OCI-LY1 (cell line): ENCODE measurements at regions not wholly inside any gene's neighbourhood (a gene's known extent, or its start where the extent isn't known, plus 50 kb on each side); places are given as distances from the start of the nearest gene placed in this dataset.
A peak's percentile ranks its signal among the peaks of the same experiment; 100 is the strongest.
"Not testable (repeated sequence)": the region's sequence is repeated elsewhere in the genome, so short reads cannot be mapped to it uniquely, and the experiment has no call there.

Experiments used
- H2AFZ ChIP-seq: fragments of 200-600 bp; sonication (generic), shearing (Covaris generic); 2 replicates; pipeline ENCODE4 v1.6.0; 2014; ENCODE audit warnings: antibody characterized with exemption, mild to moderate bottlenecking, low read length
- H3F3A ChIP-seq: fragments of 200-600 bp; sonication (generic), shearing (Covaris generic); 2 replicates; pipeline ENCODE4 v1.6.0; 2014; ENCODE audit warnings: mild to moderate bottlenecking, antibody characterized with exemption, low read length, moderate library complexity; ENCODE audit not compliant: insufficient read depth
- H3K27ac ChIP-seq: fragments of 200-600 bp; sonication (generic); 2 replicates; pipeline ENCODE4 v1.5.1; 2014; ENCODE audit warnings: low read length, mixed run types, mild to moderate bottlenecking, low read depth; ENCODE audit not compliant: poor library complexity, severe bottlenecking
- H3K27me3 ChIP-seq: fragments of 200-600 bp; sonication (generic); 2 replicates; pipeline ENCODE4 v1.6.0; 2014; ENCODE audit warnings: antibody characterized with exemption, mild to moderate bottlenecking, low read length, moderate library complexity; ENCODE audit not compliant: insufficient read depth
- H3K36me3 ChIP-seq: fragments of 200-600 bp; sonication (generic); 2 replicates; pipeline ENCODE4 v1.6.1; 2014; ENCODE audit warnings: mild to moderate bottlenecking, antibody characterized with exemption, low read length, moderate library complexity, mixed read lengths; ENCODE audit not compliant: insufficient read depth
- H3K4me1 ChIP-seq: fragments of 200-600 bp; sonication (generic); 2 replicates; pipeline ENCODE4 v1.5.1; 2014; ENCODE audit warnings: mild to moderate bottlenecking, low read length, moderate library complexity; ENCODE audit not compliant: insufficient read depth, severe bottlenecking
- H3K4me2 ChIP-seq: fragments of 200-600 bp; sonication (generic), shearing (Covaris generic); 2 replicates; pipeline ENCODE4 v1.6.1; 2014; ENCODE audit warnings: low read length
- H3K4me3 ChIP-seq: fragments of 200-600 bp; sonication (generic); 2 replicates; pipeline ENCODE4 v1.5.1; 2014; ENCODE audit warnings: low read length, low read depth, mild to moderate bottlenecking, mixed read lengths; ENCODE audit not compliant: poor library complexity, severe bottlenecking
- H3K79me2 ChIP-seq: fragments of 200-600 bp; shearing (Covaris generic); 2 replicates; pipeline ENCODE4 v1.6.1; 2016; ENCODE audit warnings: mixed run types, low read length, mixed read lengths; ENCODE audit not compliant: insufficient read depth
- H3K9ac ChIP-seq: fragments of 200-600 bp; sonication (generic), shearing (Covaris generic); 2 replicates; pipeline ENCODE4 v1.6.1; 2014; ENCODE audit warnings: mild to moderate bottlenecking, low read length, mixed read lengths
- H3K9me2 ChIP-seq: fragments of 200-600 bp; sonication (generic), shearing (Covaris generic); 2 replicates; pipeline ENCODE4 v1.6.1; 2014; ENCODE audit warnings: low read depth, mild to moderate bottlenecking, low read length, mixed read lengths
- H3K9me3 ChIP-seq: fragments of 200-600 bp; shearing (Covaris generic); 2 replicates; pipeline ENCODE4 v1.6.1; 2014; ENCODE audit warnings: low read length, mixed read lengths
- H4K20me1 ChIP-seq: fragments of 200-600 bp; sonication (generic), shearing (Covaris generic); 2 replicates; pipeline ENCODE4 v1.6.0; 2016; ENCODE audit warnings: mild to moderate bottlenecking, low read length; ENCODE audit not compliant: insufficient read depth
- EZH2 ChIP-seq: fragments of 200-600 bp; sonication (generic), shearing (Covaris generic); IDR thresholded peaks from 2 replicates; pipeline ENCODE4 v1.8.0; 2017; ENCODE audit warnings: borderline replicate concordance, mixed run types, mild to moderate bottlenecking, antibody characterized with exemption, low read length, moderate library complexity, mixed read lengths
- TF ChIP-seq, protein P1 (sequence below): fragments of 200-600 bp; sonication (generic), shearing (Covaris generic); IDR thresholded peaks from 2 replicates; pipeline ENCODE4 v1.5.1; 2017; ENCODE audit warnings: mild to moderate bottlenecking, antibody characterized with exemption, low read length, moderate library complexity, mixed read lengths

DNA sequence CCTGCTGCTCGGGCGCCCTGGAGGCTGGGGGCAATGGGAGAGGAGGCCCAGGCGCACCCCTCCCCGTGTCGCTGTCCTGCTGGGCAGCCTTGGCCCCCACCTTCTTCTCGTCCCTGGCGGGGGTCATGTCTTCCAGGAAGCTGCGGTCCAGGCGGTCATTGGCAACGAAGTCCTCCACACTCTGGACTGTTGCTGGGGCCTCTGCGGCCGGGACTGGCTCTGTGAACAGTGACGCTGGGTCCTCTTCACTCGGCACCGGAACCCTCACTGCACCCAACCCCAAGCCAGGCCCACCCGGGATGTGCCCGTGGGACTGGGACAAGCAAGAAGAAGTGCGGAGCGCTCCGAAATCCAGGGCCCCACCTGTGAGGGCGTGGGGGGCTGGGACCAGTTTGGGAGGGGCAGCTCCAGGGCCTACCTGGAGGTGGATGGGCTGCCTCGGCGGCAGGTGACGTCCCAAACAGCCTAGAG is 308.0 kb downstream of the CCDC74A start:
- H3K4me3 ChIP-seq, result no peak overlapping the region
- no peaks in the 10 kb centered on the region for H3K36me3 ChIP-seq
- H3F3A ChIP-seq, result no peaks in the 10 kb centered on the region
- H2AFZ ChIP-seq, result no peak overlapping the region
- no peaks in the 10 kb centered on the region for H3K9me2 ChIP-seq
- no peaks in the 10 kb centered on the region for H3K27me3 ChIP-seq
- no peaks in the 10 kb centered on the region for H3K79me2 ChIP-seq
- no peak for TF ChIP-seq EZH2
- TF ChIP-seq, protein P1, sequence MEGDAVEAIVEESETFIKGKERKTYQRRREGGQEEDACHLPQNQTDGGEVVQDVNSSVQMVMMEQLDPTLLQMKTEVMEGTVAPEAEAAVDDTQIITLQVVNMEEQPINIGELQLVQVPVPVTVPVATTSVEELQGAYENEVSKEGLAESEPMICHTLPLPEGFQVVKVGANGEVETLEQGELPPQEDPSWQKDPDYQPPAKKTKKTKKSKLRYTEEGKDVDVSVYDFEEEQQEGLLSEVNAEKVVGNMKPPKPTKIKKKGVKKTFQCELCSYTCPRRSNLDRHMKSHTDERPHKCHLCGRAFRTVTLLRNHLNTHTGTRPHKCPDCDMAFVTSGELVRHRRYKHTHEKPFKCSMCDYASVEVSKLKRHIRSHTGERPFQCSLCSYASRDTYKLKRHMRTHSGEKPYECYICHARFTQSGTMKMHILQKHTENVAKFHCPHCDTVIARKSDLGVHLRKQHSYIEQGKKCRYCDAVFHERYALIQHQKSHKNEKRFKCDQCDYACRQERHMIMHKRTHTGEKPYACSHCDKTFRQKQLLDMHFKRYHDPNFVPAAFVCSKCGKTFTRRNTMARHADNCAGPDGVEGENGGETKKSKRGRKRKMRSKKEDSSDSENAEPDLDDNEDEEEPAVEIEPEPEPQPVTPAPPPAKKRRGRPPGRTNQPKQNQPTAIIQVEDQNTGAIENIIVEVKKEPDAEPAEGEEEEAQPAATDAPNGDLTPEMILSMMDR, result no peak
- H3K9ac ChIP-seq, result no peak overlapping the region
- no peaks in the 10 kb centered on the region for H3K9me3 ChIP-seq
- no peaks in the 10 kb centered on the region for H4K20me1 ChIP-seq
- peaks cover 15% of the 10 kb centered on the region for H3K4me1 ChIP-seq
- H3K27ac ChIP-seq, result no peak overlapping the region
- no peak overlapping the region for H3K4me2 ChIP-seq

DNA sequence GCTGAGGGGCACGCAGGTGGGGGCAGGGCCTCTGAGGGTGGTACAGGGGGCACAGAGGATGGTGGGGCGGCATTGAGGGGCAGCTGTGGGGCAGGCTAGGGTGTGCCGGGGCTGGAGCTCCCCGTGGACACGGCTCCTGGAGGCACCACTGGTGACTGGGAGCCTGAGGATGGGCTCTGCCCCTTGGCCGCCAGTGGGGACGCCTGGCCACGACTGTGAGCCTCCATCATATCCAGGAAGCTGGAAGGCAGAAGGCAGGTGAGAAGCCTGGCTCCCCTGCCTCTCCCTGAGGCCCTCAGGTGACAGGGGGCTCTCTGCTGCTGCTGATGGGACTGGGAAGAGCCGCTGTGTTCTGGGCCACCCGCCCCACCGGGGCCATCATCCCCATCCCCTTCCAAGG is 308.4 kb downstream of the CCDC74A start:
- not testable (repeated sequence) for H3K4me3 ChIP-seq, H3K9me2 ChIP-seq, H2AFZ ChIP-seq, H3K27ac ChIP-seq, H3K36me3 ChIP-seq, H3F3A ChIP-seq, H3K9me3 ChIP-seq, H4K20me1 ChIP-seq, H3K4me2 ChIP-seq, H3K79me2 ChIP-seq, H3K9ac ChIP-seq, H3K27me3 ChIP-seq
- H3K4me1 ChIP-seq, result peaks cover 10% of the 10 kb centered on the region

DNA sequence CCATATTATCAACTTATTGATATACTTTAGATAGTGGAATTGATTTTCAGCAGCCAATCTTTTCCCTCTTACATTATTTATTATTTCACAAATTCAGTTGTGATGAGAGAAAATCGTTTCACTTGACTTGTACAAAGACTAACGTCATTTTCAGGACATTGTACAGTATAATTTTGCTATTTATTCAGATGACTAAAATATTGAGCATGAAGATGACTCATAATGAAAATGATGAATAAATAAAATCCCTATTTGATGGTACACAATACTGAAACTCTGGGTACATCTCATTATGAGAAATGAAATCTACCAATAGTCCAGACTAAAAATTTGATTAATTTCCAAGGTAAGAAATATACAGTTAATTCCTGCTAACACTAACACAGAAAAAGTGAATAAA is 316.4 kb downstream of the CCDC74A start:
- H3K27ac ChIP-seq, H3K9ac ChIP-seq, H3K36me3 ChIP-seq, H3K4me2 ChIP-seq, H3K79me2 ChIP-seq, H2AFZ ChIP-seq, H4K20me1 ChIP-seq, H3F3A ChIP-seq, H3K27me3 ChIP-seq, H3K9me3 ChIP-seq, H3K9me2 ChIP-seq, H3K4me3 ChIP-seq, H3K4me1 ChIP-seq: not testable (repeated sequence)

DNA sequence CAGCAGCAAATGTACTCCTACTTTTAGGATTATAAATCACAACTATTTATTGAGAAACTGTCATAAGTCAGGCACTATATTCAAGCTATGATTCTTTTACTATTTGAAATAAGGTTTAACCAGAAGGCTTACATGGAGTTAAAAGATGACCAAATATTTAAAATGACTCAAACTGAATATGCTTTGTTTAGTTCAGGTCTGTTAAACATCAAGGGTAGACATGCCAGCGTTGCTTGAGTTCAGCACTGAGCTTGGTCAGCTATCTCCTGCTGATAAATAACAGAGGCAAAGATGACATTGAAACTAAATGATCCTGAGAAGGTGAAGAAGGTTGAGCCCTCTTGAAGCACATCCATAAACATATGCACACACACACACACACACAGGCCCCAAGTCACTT is 305.6 kb downstream of the ANKRD30BL start:
- not testable (repeated sequence) for H3K9me3 ChIP-seq, H3F3A ChIP-seq, H3K9ac ChIP-seq, H3K4me3 ChIP-seq, H2AFZ ChIP-seq, H3K9me2 ChIP-seq, H3K79me2 ChIP-seq, H3K27me3 ChIP-seq, H3K4me1 ChIP-seq, H3K4me2 ChIP-seq, H4K20me1 ChIP-seq, H3K36me3 ChIP-seq, H3K27ac ChIP-seq

DNA sequence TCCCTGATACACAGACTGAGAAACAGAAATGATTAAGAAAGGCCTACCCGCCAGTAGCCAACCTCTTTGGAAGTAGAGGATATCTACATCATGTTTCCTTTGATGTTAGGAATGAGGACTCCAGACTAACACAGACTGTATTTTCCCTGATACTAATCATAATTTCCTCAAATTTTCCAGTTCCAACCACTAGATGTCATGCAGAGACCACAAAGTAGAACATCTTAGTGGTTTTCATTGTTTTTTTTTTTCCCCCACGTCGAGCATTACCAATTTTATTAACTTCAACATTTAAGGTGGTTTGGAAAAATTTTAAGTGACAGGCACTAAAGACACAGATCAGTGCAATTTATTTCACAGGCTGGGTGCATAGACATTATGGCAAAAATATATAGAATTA is 303.6 kb downstream of the ANKRD30BL start:
- H3K4me3 ChIP-seq, H2AFZ ChIP-seq, H3K9me2 ChIP-seq, H3K4me2 ChIP-seq, H3K9ac ChIP-seq, H3K9me3 ChIP-seq, H3K27ac ChIP-seq, H4K20me1 ChIP-seq, H3F3A ChIP-seq, H3K27me3 ChIP-seq, H3K4me1 ChIP-seq, H3K36me3 ChIP-seq, H3K79me2 ChIP-seq: not testable (repeated sequence)
- TF ChIP-seq, protein P1, result peak; percentile 34; the same call in 1 of the 2 replicates
